H1 (cell line): ENCODE measurements at regions not wholly inside any gene's neighbourhood (a gene's known extent, or its start where the extent isn't known, plus 50 kb on each side); places are given as distances from the start of the nearest gene placed in this dataset.

ENCODE experiments used
- CTCF ChIA-PET: fragments of 300-600 bp; sonication (Branson Sonifier 250); formaldehyde crosslinking; loops from one replicate; lab custom pipeline; 2021; ENCODE audit not compliant: partially characterized antibody; lab: Charles Lee
- POLR2A ChIA-PET: fragments of 300-600 bp; sonication (Branson Sonifier 250); formaldehyde crosslinking; loops from one replicate; lab custom pipeline; 2021; ENCODE audit warnings: inconsistent platforms; ENCODE audit not compliant: partially characterized antibody; lab: Charles Lee
- DNase-seq, 2 experiments: peaks; one replicate each; pipeline versions ENCODE4 v3.0.0 to v3.0.0-alpha.2; 2010 to 2022; ENCODE audit warnings: low spot score in 2 of 2, low read depth in 1 of 2, mixed read lengths in 1 of 2
- FAIRE-seq: peaks from 2 replicates; lab custom pipeline; 2011; peaks lifted over from hg19 to GRCh38; lab: Jason Lieb, UNC
- H2AFZ ChIP-seq: 2 replicates; pipeline ENCODE4 v1.8.1; 2012; ENCODE audit warnings: low read length, inconsistent platforms
- H2AK5ac ChIP-seq: 2 replicates; pipeline ENCODE4 v1.6.1; 2013; ENCODE audit warnings: low read depth, low read length
- H2BK120ac ChIP-seq: replicated peaks from 2 replicates; pipeline ENCODE3; 2013; ENCODE audit warnings: low read depth, low read length, inconsistent platforms
- H2BK12ac ChIP-seq: 2 replicates; pipeline ENCODE4 v1.6.1; 2013; ENCODE audit warnings: low read depth, low read length
- H2BK15ac ChIP-seq: 2 replicates; pipeline ENCODE4 v1.6.1; 2013; ENCODE audit warnings: low read length
- H2BK20ac ChIP-seq: 2 replicates; pipeline ENCODE4 v1.6.1; 2013; ENCODE audit warnings: low read length
- H2BK5ac ChIP-seq: 2 replicates; pipeline ENCODE4 v1.6.1; 2013; ENCODE audit warnings: low read depth, low read length
- H3K14ac ChIP-seq: 2 replicates; pipeline ENCODE4 v1.6.1; 2013; ENCODE audit warnings: inconsistent platforms; ENCODE audit not compliant: insufficient read length
- H3K18ac ChIP-seq: 2 replicates; pipeline ENCODE4 v1.6.1; 2013; ENCODE audit warnings: low read length; ENCODE audit errors: extremely low read depth
- H3K23ac ChIP-seq: 2 replicates; pipeline ENCODE4 v1.6.1; 2013; ENCODE audit warnings: inconsistent platforms; ENCODE audit not compliant: insufficient read length
- H3K23me2 ChIP-seq: 2 replicates; pipeline ENCODE4 v1.6.1; 2013; ENCODE audit warnings: low read depth, low read length
- H3K27ac ChIP-seq: 2 replicates; pipeline ENCODE4 v1.6.1; 2011; ENCODE audit warnings: low read depth, low read length, inconsistent platforms
- H3K27me3 ChIP-seq, 4 experiments: replicated peaks in 1 of 4; 1 replicate in 1 of 4; 2 replicates in 3 of 4; pipeline versions ENCODE4 v1.6.1 to v1.8.1; 2011 to 2013; ENCODE audit warnings: low read length in 3 of 4, mild to moderate bottlenecking in 3 of 4, inconsistent platforms in 2 of 4, mixed read lengths in 2 of 4, moderate library complexity in 1 of 4; ENCODE audit not compliant: control insufficient read depth in 3 of 4, insufficient read depth in 3 of 4; ENCODE audit errors: extremely low read depth in 1 of 4
- H3K36me3 ChIP-seq, 4 experiments: 2 replicates each; pipeline versions ENCODE4 v1.6.1 to v1.8.1; 2011 to 2013; ENCODE audit warnings: mild to moderate bottlenecking in 4 of 4, low read length in 3 of 4, moderate library complexity in 2 of 4, control low read depth in 1 of 4, inconsistent platforms in 1 of 4; ENCODE audit not compliant: insufficient read depth in 4 of 4, control insufficient read depth in 2 of 4
- H3K4ac ChIP-seq: replicated peaks from 2 replicates; pipeline ENCODE3; 2013; ENCODE audit warnings: low read length, low read depth, mixed read lengths, inconsistent platforms; ENCODE audit not compliant: insufficient read length
- H3K4me1 ChIP-seq, 4 experiments: replicated peaks in 1 of 4; 1 replicate in 1 of 4; 2 replicates in 3 of 4; pipeline versions ENCODE4 v1.6.1 to v1.8.1; 2011 to 2013; ENCODE audit warnings: low read length in 3 of 4, inconsistent platforms in 2 of 4, mixed read lengths in 1 of 4; ENCODE audit not compliant: insufficient read depth in 4 of 4, control insufficient read depth in 3 of 4
- H3K4me2 ChIP-seq, 2 experiments: 2 replicates each; pipeline versions ENCODE4 v1.6.1 to v1.8.1; 2011 to 2013; ENCODE audit warnings: low read depth in 2 of 2, low read length in 2 of 2, control low read depth in 1 of 2, inconsistent platforms in 1 of 2, mild to moderate bottlenecking in 1 of 2; ENCODE audit not compliant: insufficient read depth in 1 of 2
- H3K4me3 ChIP-seq, 4 experiments: fragments of 200-600, 300-600 bp in 1 of 4; sonication (generic), shearing (Covaris generic), sonication (Bioruptor Twin) in 1 of 4; 2 replicates each; pipeline versions ENCODE4 v1.5.1 to v1.8.1; 2011 to 2016; ENCODE audit warnings: low read length in 4 of 4, low read depth in 3 of 4, control low read depth in 2 of 4, inconsistent platforms in 2 of 4, mild to moderate bottlenecking in 2 of 4, mixed read lengths in 1 of 4, moderate library complexity in 1 of 4; ENCODE audit not compliant: insufficient read depth in 2 of 4; ENCODE audit errors: extremely low read depth in 1 of 4
- H3K56ac ChIP-seq: replicated peaks from 2 replicates; pipeline ENCODE3; 2013; ENCODE audit warnings: low read depth, mild to moderate bottlenecking, mixed read lengths, low read length, inconsistent platforms; ENCODE audit not compliant: insufficient read length
- H3K79me1 ChIP-seq: 2 replicates; pipeline ENCODE4 v1.6.1; 2013; ENCODE audit warnings: low read depth, low read length, control low read depth
- H3K79me2 ChIP-seq, 2 experiments: 2 replicates each; pipeline versions ENCODE4 v1.6.1 to v1.8.1; 2012 to 2013; ENCODE audit warnings: low read length in 2 of 2, mild to moderate bottlenecking in 2 of 2, inconsistent platforms in 1 of 2; ENCODE audit not compliant: insufficient read depth in 2 of 2, control insufficient read depth in 1 of 2
- H3K9ac ChIP-seq, 4 experiments: replicated peaks in 1 of 4; 1 replicate in 1 of 4; 2 replicates in 3 of 4; pipeline versions ENCODE4 v1.6.1 to v1.8.1; 2011 to 2013; ENCODE audit warnings: low read depth in 3 of 4, low read length in 3 of 4, control low read depth in 2 of 4, mild to moderate bottlenecking in 2 of 4, moderate library complexity in 2 of 4, inconsistent platforms in 1 of 4; ENCODE audit errors: extremely low read depth in 1 of 4
- H3K9me3 ChIP-seq, 2 experiments: 2 replicates each; pipeline versions ENCODE4 v1.6.1 to v1.8.1; 2012 to 2013; ENCODE audit warnings: mild to moderate bottlenecking in 2 of 2, moderate library complexity in 2 of 2, control low read depth in 1 of 2, inconsistent platforms in 1 of 2, low read depth in 1 of 2, low read length in 1 of 2, mixed read lengths in 1 of 2; ENCODE audit not compliant: insufficient read depth in 2 of 2
- H4K20me1 ChIP-seq, 2 experiments: replicated peaks in 1 of 2; 2 replicates each; pipeline versions ENCODE3 to v1.8.1; 2011 to 2013; ENCODE audit warnings: inconsistent platforms in 2 of 2, low read length in 2 of 2, mild to moderate bottlenecking in 1 of 2; ENCODE audit not compliant: insufficient read depth in 2 of 2, control insufficient read depth in 1 of 2
- H4K5ac ChIP-seq: 2 replicates; pipeline ENCODE4 v1.6.1; 2013; ENCODE audit warnings: low read length, low read depth, mixed read lengths, inconsistent platforms; ENCODE audit not compliant: insufficient read length
- H4K8ac ChIP-seq: 2 replicates; pipeline ENCODE4 v1.8.0; 2013; ENCODE audit warnings: mild to moderate bottlenecking, moderate library complexity, low read length, inconsistent platforms; ENCODE audit not compliant: insufficient read depth; ENCODE audit errors: extremely low read depth
- H4K91ac ChIP-seq: replicated peaks from 2 replicates; pipeline ENCODE3; 2013; ENCODE audit warnings: low read length, mixed read lengths, inconsistent platforms; ENCODE audit not compliant: insufficient read length
- CTCF ChIP-seq, 3 experiments: IDR thresholded peaks; 1 replicate in 2 of 3; 2 replicates in 1 of 3; pipeline versions ENCODE4 v1.5.1 to v1.6.1; 2011; ENCODE audit warnings: low read length in 3 of 3, mild to moderate bottlenecking in 3 of 3, inconsistent platforms in 2 of 3, low read depth in 1 of 3, moderate library complexity in 1 of 3; ENCODE audit not compliant: insufficient read depth in 1 of 3; ENCODE audit errors: control extremely low read depth in 1 of 3
- PHF8 ChIP-seq: fragments of 200-600 bp; sonication (generic); conservative IDR thresholded peaks from 2 replicates; pipeline ENCODE4 v1.7.1; 2012; ENCODE audit warnings: low read depth, mild to moderate bottlenecking, inconsistent platforms, low read length, moderate library complexity
- POLR2AphosphoS5 ChIP-seq: IDR thresholded peaks from 2 replicates; pipeline ENCODE4 v1.6.1; 2011; ENCODE audit warnings: low read depth, low read length
- RNF2 ChIP-seq: fragments of 200-900, 300-1000 bp; sonication (generic); IDR thresholded peaks from 2 replicates; pipeline ENCODE4 v1.7.1; 2016; ENCODE audit warnings: borderline replicate concordance, low read depth, mild to moderate bottlenecking, antibody characterized with exemption, low read length; ENCODE audit not compliant: poor library complexity, severe bottlenecking; ENCODE audit errors: missing control alignments
- SRF ChIP-seq: IDR thresholded peaks from 2 replicates; pipeline ENCODE4 v1.6.1; 2011; ENCODE audit warnings: mild to moderate bottlenecking, low read depth, low read length, moderate library complexity
- TBP ChIP-seq: IDR thresholded peaks from 2 replicates; pipeline ENCODE4 v1.6.1; 2011; ENCODE audit warnings: low read depth, low read length, improper control_type of control experiment
- ZNF274 ChIP-seq: IDR thresholded peaks from 2 replicates; pipeline ENCODE4 v1.7.0; 2012; ENCODE audit warnings: low read length, borderline replicate concordance; ENCODE audit errors: extremely low read depth

- no peak overlapping the region for H3K56ac ChIP-seq
- H3K79me1 ChIP-seq: no peaks in the 10 kb centered on the region
- H4K91ac ChIP-seq: no peak overlapping the region
- no peaks in the 10 kb centered on the region for H3K4me1 ChIP-seq
- H2BK120ac ChIP-seq: no peak overlapping the region
- H3K36me3 ChIP-seq: no peaks in the 10 kb centered on the region
- no peak overlapping the region for H2BK12ac ChIP-seq
- H2AFZ ChIP-seq: no peak overlapping the region
- H3K79me2 ChIP-seq: no peaks in the 10 kb centered on the region
- no peak overlapping the region for H3K18ac ChIP-seq
- FAIRE-seq: no peak
- H4K20me1 ChIP-seq: no peaks in the 10 kb centered on the region
- TF ChIP-seq ZNF274: no peak
- no peak for TF ChIP-seq CTCF (IDR thresholded peaks at IDR 0.05; ENCODE audit: control extremely low read depth in 1 of 3, insufficient read depth in 1 of 3, low read depth in 1 of 3, low read length in 3 of 3)
- no peak for TF ChIP-seq SRF
- TF ChIP-seq POLR2AphosphoS5: no peak
- TF ChIP-seq RNF2: no peak
- no peak for TF ChIP-seq TBP
- TF ChIP-seq PHF8: no peak
- TF ChIP-seq, all 59 proteins: peak for 0
- no peak for DNase-seq
- Histone ChIP-seq H4K8ac (no peak overlapping the region), H3K14ac (no peak overlapping the region), H2BK20ac (no peak overlapping the region), H3K27me3 (no peaks in the 10 kb centered on the region), H3K9me3 (no peaks in the 10 kb centered on the region), H4K5ac (no peak overlapping the region), H3K27ac (no peak overlapping the region), H2AK5ac (no peak overlapping the region), H2BK5ac (no peak overlapping the region), H3K4me3 (no peak overlapping the region), H3K9ac (no peak overlapping the region), H3K23me2 (no peaks in the 10 kb centered on the region), H2BK15ac (no peak overlapping the region), H3K4me2 (no peak overlapping the region), H3K23ac (no peak overlapping the region), H3K4ac (no peak overlapping the region)
- POLR2A ChIA-PET: no interaction called here
- CTCF ChIA-PET: no interaction called here
Measured at GRCh38 chr6:164905311-164905710, 404.1 kb downstream of the C6orf118 start.
